ENCODE measurements at regions not wholly inside any gene's neighbourhood (a gene's known extent, or its start where the extent isn't known, plus 50 kb on each side); places are given as distances from the start of the nearest gene placed in this dataset.

DNA sequence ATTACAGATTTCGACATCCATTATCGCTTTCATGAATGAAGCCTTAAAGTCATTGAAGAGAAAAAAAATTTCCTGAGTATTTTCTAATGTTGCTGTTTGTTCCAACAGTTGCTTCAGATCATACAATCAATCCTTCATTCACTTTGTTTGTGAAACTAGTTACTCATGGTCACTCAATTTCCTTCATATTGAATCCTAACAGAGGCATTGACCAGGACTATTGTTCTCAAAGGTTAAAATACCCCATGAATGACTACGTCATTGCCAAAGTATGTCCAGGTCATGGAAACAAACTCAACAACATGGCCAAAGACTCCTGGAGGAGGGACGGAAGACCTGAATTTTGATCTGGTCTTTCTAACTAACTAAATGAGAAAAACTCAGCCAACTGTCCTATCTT lies 54.0 kb upstream of the ABCB5 start:
- TF ChIP-seq CTCF (IDR thresholded peaks at IDR 0.05; ENCODE audit: borderline replicate concordance, insufficient read depth, low read depth, low read length): no peak
- no peak overlapping the region for H3K4me3 ChIP-seq (ENCODE audit: low read depth, low read length)

DNA sequence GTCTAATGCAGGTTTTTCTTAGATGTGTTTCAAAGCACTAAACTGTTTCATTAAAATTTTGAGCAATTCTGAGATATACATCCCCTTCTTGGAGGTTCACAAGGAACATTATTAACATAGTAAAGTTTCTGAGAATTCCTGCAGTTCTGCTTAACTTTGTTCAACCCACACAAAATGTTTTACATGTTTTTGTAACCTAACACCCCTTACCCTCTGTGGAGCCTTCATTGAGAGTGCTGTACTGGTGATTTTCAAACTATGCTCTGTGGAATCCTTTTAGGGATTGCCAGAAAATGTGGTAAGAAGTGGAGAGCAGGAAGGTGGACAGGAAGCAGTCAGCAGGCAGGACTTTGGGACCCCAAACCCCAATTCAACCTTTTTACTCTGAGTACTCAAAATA lies 53.6 kb upstream of the ABCB5 start:
- no peak for TF ChIP-seq CTCF (IDR thresholded peaks at IDR 0.05; ENCODE audit: borderline replicate concordance, insufficient read depth, low read depth, low read length)
- no peak overlapping the region for H3K4me3 ChIP-seq (ENCODE audit: low read depth, low read length)

GRCh38 chr7:20562461-20562860 lies 53.0 kb upstream of the ABCB5 start:
- H3K4me3 ChIP-seq (ENCODE audit: low read depth, low read length): no peak overlapping the region
- TF ChIP-seq CTCF (IDR thresholded peaks at IDR 0.05; ENCODE audit: borderline replicate concordance, insufficient read depth, low read depth, low read length): no peak

Data from GM12875 (cell line).